Activated CD4-positive, alpha-beta T cell treated with anti-CD3 and anti-CD28 coated beads for 36 hours (primary cell): ENCODE measurements at regions not wholly inside any gene's neighbourhood (a gene's known extent, or its start where the extent isn't known, plus 50 kb on each side); places are given as distances from the start of the nearest gene placed in this dataset.

Source experiments
- ATAC-seq: fragments of 200-7000 bp; cut with Tn5 transposase; one replicate; pipeline ENCODE4 v1.10.0; 2021; ENCODE audit warnings: mild to moderate bottlenecking, moderate library complexity
- CTCF ChIA-PET: fragments of 350-600 bp; sonication (Branson Sonifier 250); formaldehyde crosslinking; loops from one replicate; lab custom pipeline; 2021; ENCODE audit warnings: antibody characterized with exemption; lab: Charles Lee
- POLR2A ChIA-PET: fragments of 350-600 bp; sonication (Branson Sonifier 250); formaldehyde crosslinking; loops from one replicate; lab custom pipeline; 2021; ENCODE audit warnings: antibody characterized with exemption, inconsistent platforms; lab: Charles Lee
- DNase-seq: peaks from one replicate; pipeline ENCODE4 v3.0.0-alpha.2; 2020
- H3K27ac Mint-ChIP-seq: one replicate; pipeline ENCODE4 v1.8.0; 2021; ENCODE audit warnings: mixed read lengths
- H3K27me3 Mint-ChIP-seq: one replicate; pipeline ENCODE4 v1.8.0; 2021; ENCODE audit warnings: mixed read lengths
- H3K36me3 Mint-ChIP-seq: one replicate; pipeline ENCODE4 v1.8.0; 2021; ENCODE audit warnings: low read depth, mixed read lengths
- H3K4me1 Mint-ChIP-seq: one replicate; pipeline ENCODE4 v1.8.0; 2021; ENCODE audit warnings: mixed read lengths
- H3K4me3 Mint-ChIP-seq: one replicate; pipeline ENCODE4 v1.8.0; 2021; ENCODE audit warnings: mild to moderate bottlenecking, moderate library complexity, mixed read lengths
- H3K9me3 Mint-ChIP-seq: one replicate; pipeline ENCODE4 v1.8.0; 2021; ENCODE audit warnings: low read depth, mixed read lengths
- intact Hi-C, 2 experiments: fragments of 100-400 bp; cut with DNase I in 1 of 2; cut with micrococcal nuclease in 1 of 2; formaldehyde crosslinking; loops; one replicate each; pipeline versions ENCODE4 v1.14.2 to v1.15.1; 2022 to 2024; cut with DNase I, micrococcal nuclease

DNA sequence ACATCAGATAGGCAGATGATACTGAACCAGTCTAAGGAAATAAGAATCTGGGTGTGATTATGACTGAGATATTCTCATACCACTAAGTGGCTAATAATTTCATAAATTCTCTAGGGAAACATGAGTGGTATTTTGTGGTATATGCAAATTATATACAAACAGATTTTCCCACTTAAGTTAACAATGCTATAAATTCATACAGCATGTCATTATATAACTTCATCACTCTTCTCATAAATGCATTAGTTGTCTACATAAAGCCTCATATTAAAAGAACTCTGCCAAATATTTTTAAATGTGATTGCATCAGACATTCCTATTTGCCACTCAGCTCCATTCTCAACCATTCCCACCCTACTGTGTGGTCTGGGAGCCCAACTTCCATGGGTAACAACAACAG lies 226.5 kb downstream of the TLE1 start:
- CTCF ChIA-PET = no interaction called here
- Mint-ChIP-seq H3K4me3 (no peak overlapping the region), H3K4me1 (no peaks in the 10 kb centered on the region), H3K36me3 (no peaks in the 10 kb centered on the region), H3K27me3 (no peaks in the 10 kb centered on the region), H3K27ac (no peak overlapping the region), H3K9me3 (no peaks in the 10 kb centered on the region)
- DNase-seq (no peak), ATAC-seq (no peak)
- intact Hi-C loops = no loop called here
- POLR2A ChIA-PET = no interaction called here

DNA sequence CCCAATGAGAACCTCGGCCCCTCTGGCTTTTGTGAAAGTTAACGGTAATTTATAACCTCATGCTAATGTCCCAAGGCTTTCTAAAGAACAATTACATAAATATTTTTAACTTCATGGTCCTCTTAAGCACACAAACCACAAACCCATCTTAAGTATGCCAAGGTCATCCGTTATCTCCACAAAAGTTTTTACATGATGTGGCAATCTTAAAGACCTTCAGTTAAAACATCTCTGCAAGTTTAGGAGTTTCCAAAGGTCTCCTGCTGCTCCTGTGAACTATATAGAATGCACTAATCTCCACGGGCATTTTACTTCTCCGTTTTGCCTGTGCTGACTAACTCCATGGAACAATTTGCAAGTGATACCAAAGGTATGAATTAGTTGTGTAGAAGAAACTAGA lies 228.2 kb downstream of the TLE1 start:
- ChIA-PET CTCF (no interaction called here), POLR2A (no interaction called here)
- no peak for ATAC-seq
- H3K27ac Mint-ChIP-seq = no peak overlapping the region
- no peak for DNase-seq
- H3K9me3 Mint-ChIP-seq = no peaks in the 10 kb centered on the region
- intact Hi-C loops = no loop called here
- no peaks in the 10 kb centered on the region for H3K36me3 Mint-ChIP-seq
- H3K4me3 Mint-ChIP-seq = no peak overlapping the region
- no peaks in the 10 kb centered on the region for H3K27me3 Mint-ChIP-seq
- H3K4me1 Mint-ChIP-seq = no peaks in the 10 kb centered on the region

- Mint-ChIP-seq H3K27ac (no peak overlapping the region), H3K4me3 (no peak overlapping the region), H3K9me3 (no peaks in the 10 kb centered on the region), H3K36me3 (no peaks in the 10 kb centered on the region), H3K27me3 (no peaks in the 10 kb centered on the region), H3K4me1 (no peaks in the 10 kb centered on the region)
- ChIA-PET CTCF (no interaction called here), POLR2A (no interaction called here)
- no peak for DNase-seq
- intact Hi-C loops = no loop called here
- ATAC-seq = no peak
Measured at GRCh38 chr9:81460693-81461092, 228.7 kb downstream of the TLE1 start.

DNA sequence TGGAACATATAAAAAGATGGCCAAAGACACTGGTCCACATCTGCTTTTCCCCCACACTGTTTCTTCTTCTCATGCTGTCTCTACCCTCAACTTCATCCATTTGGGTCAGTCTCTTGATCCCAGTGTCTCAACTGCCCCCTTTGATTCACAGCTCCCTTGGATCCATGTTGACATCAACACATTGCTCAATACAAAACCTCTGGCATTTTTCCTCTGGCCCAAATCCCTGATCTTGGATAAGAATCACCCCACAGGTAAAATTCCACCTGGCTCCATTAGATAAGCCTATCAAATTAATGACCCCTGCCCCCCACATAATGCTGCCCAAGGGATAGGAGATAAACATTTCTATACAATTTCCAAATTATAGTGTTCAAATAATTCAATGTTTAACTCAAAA lies 229.8 kb downstream of the TLE1 start:
- no peak for ATAC-seq
- no peak overlapping the region for H3K27ac Mint-ChIP-seq
- no peaks in the 10 kb centered on the region for H3K4me1 Mint-ChIP-seq
- DNase-seq = no peak
- intact Hi-C loops = no loop called here
- ChIA-PET CTCF (no interaction called here), POLR2A (no interaction called here)
- no peak overlapping the region for H3K4me3 Mint-ChIP-seq
- no peaks in the 10 kb centered on the region for H3K36me3 Mint-ChIP-seq
- no peaks in the 10 kb centered on the region for H3K27me3 Mint-ChIP-seq
- no peaks in the 10 kb centered on the region for H3K9me3 Mint-ChIP-seq

DNA sequence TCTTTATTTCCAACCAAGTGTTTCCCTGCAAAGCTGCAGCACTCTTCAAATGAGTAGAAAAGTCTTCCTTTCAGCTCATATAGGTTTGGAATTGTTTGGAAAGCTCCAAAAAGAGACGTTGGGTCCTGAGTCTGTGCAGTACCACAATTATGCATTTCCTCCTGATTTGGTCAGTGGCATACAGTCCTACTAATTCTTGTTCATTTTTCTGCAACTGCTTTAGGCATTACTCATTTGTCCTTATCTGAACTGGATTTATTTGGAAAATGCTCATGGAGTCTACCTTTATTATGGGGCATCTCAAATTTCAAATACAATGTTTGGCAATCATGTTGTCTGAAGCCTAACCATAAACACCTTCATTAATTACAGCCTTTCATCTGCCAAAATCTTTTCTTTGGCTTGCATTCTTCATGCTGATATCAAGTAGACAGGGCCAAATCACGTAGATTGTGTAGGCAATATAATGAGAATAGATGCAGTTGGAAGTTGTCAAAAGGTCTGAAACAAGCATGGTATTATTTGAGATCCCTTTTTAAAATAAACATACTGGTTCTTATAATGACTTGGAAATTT lies 232.8 kb downstream of the TLE1 start:
- Mint-ChIP-seq H3K27me3 (no peaks in the 10 kb centered on the region), H3K4me1 (no peaks in the 10 kb centered on the region), H3K4me3 (no peak overlapping the region), H3K9me3 (no peaks in the 10 kb centered on the region), H3K27ac (no peak overlapping the region), H3K36me3 (no peaks in the 10 kb centered on the region)
- ATAC-seq (no peak), DNase-seq (no peak)
- intact Hi-C loops = no loop called here
- ChIA-PET POLR2A (no interaction called here), CTCF (no interaction called here)

GRCh38 chr9:81455462-81456219 lies 233.7 kb downstream of the TLE1 start:
- intact Hi-C loops = no loop called here
- no peaks in the 10 kb centered on the region for H3K4me1 Mint-ChIP-seq
- no peak overlapping the region for H3K27ac Mint-ChIP-seq
- H3K27me3 Mint-ChIP-seq = no peaks in the 10 kb centered on the region
- no peak overlapping the region for H3K4me3 Mint-ChIP-seq
- no peaks in the 10 kb centered on the region for H3K36me3 Mint-ChIP-seq
- POLR2A ChIA-PET = no interaction called here
- ATAC-seq (no peak), DNase-seq (no peak)
- H3K9me3 Mint-ChIP-seq = no peaks in the 10 kb centered on the region
- CTCF ChIA-PET = no interaction called here

GRCh38 chr9:81445331-81445921 lies 243.9 kb downstream of the TLE1 start:
- Mint-ChIP-seq H3K4me1 (no peaks in the 10 kb centered on the region), H3K9me3 (peaks cover 20% of the 10 kb centered on the region), H3K27me3 (peaks cover 4% of the 10 kb centered on the region), H3K27ac (no peak overlapping the region), H3K36me3 (no peaks in the 10 kb centered on the region), H3K4me3 (no peak overlapping the region)
- intact Hi-C loops = no loop called here
- ChIA-PET CTCF (interaction anchor here (0.7 kb wide), 1 partner anchor 412 kb away, joined by 3 read pairs; no protein-coding TSS in a partner anchor), POLR2A (no interaction called here)
- no peak for ATAC-seq
- no peak for DNase-seq

- H3K36me3 Mint-ChIP-seq = no peaks in the 10 kb centered on the region
- H3K27ac Mint-ChIP-seq = no peak overlapping the region
- CTCF ChIA-PET = no interaction called here
- no peak overlapping the region for H3K4me3 Mint-ChIP-seq
- no peaks in the 10 kb centered on the region for H3K27me3 Mint-ChIP-seq
- intact Hi-C loops = no loop called here
- DNase-seq (no peak), ATAC-seq (no peak)
- no peaks in the 10 kb centered on the region for H3K4me1 Mint-ChIP-seq
- POLR2A ChIA-PET = no interaction called here
- H3K9me3 Mint-ChIP-seq = peaks cover 11% of the 10 kb centered on the region
Measured at GRCh38 chr9:81431641-81432040, 257.7 kb downstream of the TLE1 start.

- Mint-ChIP-seq H3K9me3 (peaks cover 15% of the 10 kb centered on the region), H3K4me1 (no peaks in the 10 kb centered on the region), H3K36me3 (no peaks in the 10 kb centered on the region), H3K4me3 (no peak overlapping the region), H3K27ac (no peak overlapping the region), H3K27me3 (no peaks in the 10 kb centered on the region)
- DNase-seq = no peak
- no peak for ATAC-seq
- POLR2A ChIA-PET = no interaction called here
- CTCF ChIA-PET = no interaction called here
- intact Hi-C loops = no loop called here
Measured at GRCh38 chr9:81430727-81431126, 258.6 kb downstream of the TLE1 start.

- Mint-ChIP-seq H3K4me3 (no peak overlapping the region), H3K4me1 (no peaks in the 10 kb centered on the region), H3K27ac (no peak overlapping the region), H3K9me3 (peaks cover 19% of the 10 kb centered on the region), H3K27me3 (no peaks in the 10 kb centered on the region), H3K36me3 (no peaks in the 10 kb centered on the region)
- intact Hi-C loops = no loop called here
- DNase-seq (no peak), ATAC-seq (no peak)
- ChIA-PET POLR2A (no interaction called here), CTCF (interaction anchor here (0.6 kb wide), 1 partner anchor 13 kb away, joined by 3 read pairs; no protein-coding TSS in a partner anchor)
Measured at GRCh38 chr9:81427870-81428269, 261.5 kb downstream of the TLE1 start.

DNA sequence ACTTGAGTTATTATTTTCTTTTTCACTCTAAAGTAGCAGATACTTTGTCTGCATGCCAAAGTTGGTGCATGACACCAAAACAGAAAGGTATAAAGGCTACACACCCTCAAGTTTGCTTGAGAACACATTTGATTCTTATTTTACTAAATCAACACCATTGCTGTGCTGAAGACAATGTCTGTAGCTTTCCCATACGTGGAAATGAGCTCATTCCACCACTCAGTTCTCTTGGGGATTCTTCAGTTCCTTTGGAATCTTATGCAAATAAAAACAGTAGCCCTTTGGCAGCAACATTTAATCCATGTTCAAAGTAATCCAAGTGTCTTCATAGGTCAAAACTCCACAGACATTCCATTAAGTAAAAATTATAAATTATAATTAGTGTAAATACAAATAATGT lies 264.9 kb downstream of the TLE1 start:
- no peak for DNase-seq
- no peak for ATAC-seq
- ChIA-PET POLR2A (no interaction called here), CTCF (no interaction called here)
- Mint-ChIP-seq H3K4me1 (no peaks in the 10 kb centered on the region), H3K27me3 (no peaks in the 10 kb centered on the region), H3K36me3 (no peaks in the 10 kb centered on the region), H3K9me3 (peaks cover 19% of the 10 kb centered on the region), H3K4me3 (no peak overlapping the region), H3K27ac (no peak overlapping the region)
- intact Hi-C loops = no loop called here
